H1 (cell line): ENCODE measurements at regions not wholly inside any gene's neighbourhood (a gene's known extent, or its start where the extent isn't known, plus 50 kb on each side); places are given as distances from the start of the nearest gene placed in this dataset.

Experiments
- CTCF ChIA-PET: fragments of 300-600 bp; sonication (Branson Sonifier 250); formaldehyde crosslinking; loops from one replicate; lab custom pipeline; 2021; ENCODE audit not compliant: partially characterized antibody; lab: Charles Lee
- POLR2A ChIA-PET: fragments of 300-600 bp; sonication (Branson Sonifier 250); formaldehyde crosslinking; loops from one replicate; lab custom pipeline; 2021; ENCODE audit warnings: inconsistent platforms; ENCODE audit not compliant: partially characterized antibody; lab: Charles Lee
- DNase-seq, 2 experiments: peaks; one replicate each; pipeline versions ENCODE4 v3.0.0 to v3.0.0-alpha.2; 2010 to 2022; ENCODE audit warnings: low spot score in 2 of 2, low read depth in 1 of 2, mixed read lengths in 1 of 2
- FAIRE-seq: peaks from 2 replicates; lab custom pipeline; 2011; peaks lifted over from hg19 to GRCh38; lab: Jason Lieb, UNC
- H2AFZ ChIP-seq: 2 replicates; pipeline ENCODE4 v1.8.1; 2012; ENCODE audit warnings: low read length, inconsistent platforms
- H2AK5ac ChIP-seq: 2 replicates; pipeline ENCODE4 v1.6.1; 2013; ENCODE audit warnings: low read depth, low read length
- H2BK120ac ChIP-seq: replicated peaks from 2 replicates; pipeline ENCODE3; 2013; ENCODE audit warnings: low read depth, low read length, inconsistent platforms
- H2BK12ac ChIP-seq: 2 replicates; pipeline ENCODE4 v1.6.1; 2013; ENCODE audit warnings: low read depth, low read length
- H2BK15ac ChIP-seq: 2 replicates; pipeline ENCODE4 v1.6.1; 2013; ENCODE audit warnings: low read length
- H2BK20ac ChIP-seq: 2 replicates; pipeline ENCODE4 v1.6.1; 2013; ENCODE audit warnings: low read length
- H2BK5ac ChIP-seq: 2 replicates; pipeline ENCODE4 v1.6.1; 2013; ENCODE audit warnings: low read depth, low read length
- H3K14ac ChIP-seq: 2 replicates; pipeline ENCODE4 v1.6.1; 2013; ENCODE audit warnings: inconsistent platforms; ENCODE audit not compliant: insufficient read length
- H3K18ac ChIP-seq: 2 replicates; pipeline ENCODE4 v1.6.1; 2013; ENCODE audit warnings: low read length; ENCODE audit errors: extremely low read depth
- H3K23ac ChIP-seq: 2 replicates; pipeline ENCODE4 v1.6.1; 2013; ENCODE audit warnings: inconsistent platforms; ENCODE audit not compliant: insufficient read length
- H3K23me2 ChIP-seq: 2 replicates; pipeline ENCODE4 v1.6.1; 2013; ENCODE audit warnings: low read depth, low read length
- H3K27ac ChIP-seq: 2 replicates; pipeline ENCODE4 v1.6.1; 2011; ENCODE audit warnings: low read depth, low read length, inconsistent platforms
- H3K27me3 ChIP-seq, 4 experiments: replicated peaks in 1 of 4; 1 replicate in 1 of 4; 2 replicates in 3 of 4; pipeline versions ENCODE4 v1.6.1 to v1.8.1; 2011 to 2013; ENCODE audit warnings: low read length in 3 of 4, mild to moderate bottlenecking in 3 of 4, inconsistent platforms in 2 of 4, mixed read lengths in 2 of 4, moderate library complexity in 1 of 4; ENCODE audit not compliant: control insufficient read depth in 3 of 4, insufficient read depth in 3 of 4; ENCODE audit errors: extremely low read depth in 1 of 4
- H3K36me3 ChIP-seq, 4 experiments: 2 replicates each; pipeline versions ENCODE4 v1.6.1 to v1.8.1; 2011 to 2013; ENCODE audit warnings: mild to moderate bottlenecking in 4 of 4, low read length in 3 of 4, moderate library complexity in 2 of 4, control low read depth in 1 of 4, inconsistent platforms in 1 of 4; ENCODE audit not compliant: insufficient read depth in 4 of 4, control insufficient read depth in 2 of 4
- H3K4ac ChIP-seq: replicated peaks from 2 replicates; pipeline ENCODE3; 2013; ENCODE audit warnings: low read length, low read depth, mixed read lengths, inconsistent platforms; ENCODE audit not compliant: insufficient read length
- H3K4me1 ChIP-seq, 4 experiments: replicated peaks in 1 of 4; 1 replicate in 1 of 4; 2 replicates in 3 of 4; pipeline versions ENCODE4 v1.6.1 to v1.8.1; 2011 to 2013; ENCODE audit warnings: low read length in 3 of 4, inconsistent platforms in 2 of 4, mixed read lengths in 1 of 4; ENCODE audit not compliant: insufficient read depth in 4 of 4, control insufficient read depth in 3 of 4
- H3K4me2 ChIP-seq, 2 experiments: 2 replicates each; pipeline versions ENCODE4 v1.6.1 to v1.8.1; 2011 to 2013; ENCODE audit warnings: low read depth in 2 of 2, low read length in 2 of 2, control low read depth in 1 of 2, inconsistent platforms in 1 of 2, mild to moderate bottlenecking in 1 of 2; ENCODE audit not compliant: insufficient read depth in 1 of 2
- H3K4me3 ChIP-seq, 4 experiments: fragments of 200-600, 300-600 bp in 1 of 4; sonication (generic), shearing (Covaris generic), sonication (Bioruptor Twin) in 1 of 4; 2 replicates each; pipeline versions ENCODE4 v1.5.1 to v1.8.1; 2011 to 2016; ENCODE audit warnings: low read length in 4 of 4, low read depth in 3 of 4, control low read depth in 2 of 4, inconsistent platforms in 2 of 4, mild to moderate bottlenecking in 2 of 4, mixed read lengths in 1 of 4, moderate library complexity in 1 of 4; ENCODE audit not compliant: insufficient read depth in 2 of 4; ENCODE audit errors: extremely low read depth in 1 of 4
- H3K56ac ChIP-seq: replicated peaks from 2 replicates; pipeline ENCODE3; 2013; ENCODE audit warnings: low read depth, mild to moderate bottlenecking, mixed read lengths, low read length, inconsistent platforms; ENCODE audit not compliant: insufficient read length
- H3K79me1 ChIP-seq: 2 replicates; pipeline ENCODE4 v1.6.1; 2013; ENCODE audit warnings: low read depth, low read length, control low read depth
- H3K79me2 ChIP-seq, 2 experiments: 2 replicates each; pipeline versions ENCODE4 v1.6.1 to v1.8.1; 2012 to 2013; ENCODE audit warnings: low read length in 2 of 2, mild to moderate bottlenecking in 2 of 2, inconsistent platforms in 1 of 2; ENCODE audit not compliant: insufficient read depth in 2 of 2, control insufficient read depth in 1 of 2
- H3K9ac ChIP-seq, 4 experiments: replicated peaks in 1 of 4; 1 replicate in 1 of 4; 2 replicates in 3 of 4; pipeline versions ENCODE4 v1.6.1 to v1.8.1; 2011 to 2013; ENCODE audit warnings: low read depth in 3 of 4, low read length in 3 of 4, control low read depth in 2 of 4, mild to moderate bottlenecking in 2 of 4, moderate library complexity in 2 of 4, inconsistent platforms in 1 of 4; ENCODE audit errors: extremely low read depth in 1 of 4
- H3K9me3 ChIP-seq, 2 experiments: 2 replicates each; pipeline versions ENCODE4 v1.6.1 to v1.8.1; 2012 to 2013; ENCODE audit warnings: mild to moderate bottlenecking in 2 of 2, moderate library complexity in 2 of 2, control low read depth in 1 of 2, inconsistent platforms in 1 of 2, low read depth in 1 of 2, low read length in 1 of 2, mixed read lengths in 1 of 2; ENCODE audit not compliant: insufficient read depth in 2 of 2
- H4K20me1 ChIP-seq, 2 experiments: replicated peaks in 1 of 2; 2 replicates each; pipeline versions ENCODE3 to v1.8.1; 2011 to 2013; ENCODE audit warnings: inconsistent platforms in 2 of 2, low read length in 2 of 2, mild to moderate bottlenecking in 1 of 2; ENCODE audit not compliant: insufficient read depth in 2 of 2, control insufficient read depth in 1 of 2
- H4K5ac ChIP-seq: 2 replicates; pipeline ENCODE4 v1.6.1; 2013; ENCODE audit warnings: low read length, low read depth, mixed read lengths, inconsistent platforms; ENCODE audit not compliant: insufficient read length
- H4K8ac ChIP-seq: 2 replicates; pipeline ENCODE4 v1.8.0; 2013; ENCODE audit warnings: mild to moderate bottlenecking, moderate library complexity, low read length, inconsistent platforms; ENCODE audit not compliant: insufficient read depth; ENCODE audit errors: extremely low read depth
- H4K91ac ChIP-seq: replicated peaks from 2 replicates; pipeline ENCODE3; 2013; ENCODE audit warnings: low read length, mixed read lengths, inconsistent platforms; ENCODE audit not compliant: insufficient read length
- GABPA ChIP-seq: IDR thresholded peaks from 2 replicates; pipeline ENCODE4 v1.6.1; 2011; ENCODE audit warnings: mild to moderate bottlenecking, low read length, moderate library complexity, borderline replicate concordance; ENCODE audit not compliant: insufficient read depth
- WGBS, 2 experiments: shearing (Covaris generic) in 1 of 2; methylation state at CpG; one replicate each; pipeline versions ENCODE4 v1.1.6 to v1.1.7; 2013 to 2015; ENCODE audit warnings: low lambda C conversion rate in 2 of 2, mixed read lengths in 2 of 2, inconsistent platforms in 1 of 2, low coverage in 1 of 2, missing lambda C conversion rate in 1 of 2; ENCODE audit not compliant: insufficient replicate concordance in 2 of 2, insufficient coverage in 1 of 2, insufficient read length in 1 of 2; ENCODE audit errors: extremely low coverage in 1 of 2, missing lambda C conversion rate in 1 of 2; 5-methylcytosine and 5-hydroxymethylcytosine counted together

- H3K79me1 ChIP-seq, result no peaks in the 10 kb centered on the region
- no peak overlapping the region for H3K4me2 ChIP-seq
- no peak overlapping the region for H3K27ac ChIP-seq
- CTCF ChIA-PET, result no interaction called here
- no peaks in the 10 kb centered on the region for H3K36me3 ChIP-seq
- H3K14ac ChIP-seq, result no peak overlapping the region
- no peaks in the 10 kb centered on the region for H3K27me3 ChIP-seq
- no peak for FAIRE-seq
- TF ChIP-seq GABPA, result no peak
- no peaks in the 10 kb centered on the region for H3K79me2 ChIP-seq
- H3K18ac ChIP-seq, result no peak overlapping the region
- H2BK5ac ChIP-seq, result no peak overlapping the region
- H3K56ac ChIP-seq, result no peak overlapping the region
- no peak for DNase-seq
- H4K91ac ChIP-seq, result no peak overlapping the region
- no peak overlapping the region for H4K5ac ChIP-seq
- no peaks in the 10 kb centered on the region for H4K20me1 ChIP-seq
- no peak overlapping the region for H2BK15ac ChIP-seq
- H4K8ac ChIP-seq, result no peak overlapping the region
- H3K4me1 ChIP-seq, result no peaks in the 10 kb centered on the region
- no peak overlapping the region for H2BK20ac ChIP-seq
- H3K23ac ChIP-seq, result no peak overlapping the region
- no peak overlapping the region for H3K4me3 ChIP-seq
- H3K23me2 ChIP-seq, result no peaks in the 10 kb centered on the region
- 93% methylated on average over 3 of the region's 3 CpGs; no CpG with 5 or more reads in 1 of the 2 experiments for WGBS, 2 experiments
- H3K4ac ChIP-seq, result no peak overlapping the region
- no peaks in the 10 kb centered on the region for H3K9me3 ChIP-seq
- H3K9ac ChIP-seq, result no peak overlapping the region
- POLR2A ChIA-PET, result no interaction called here
- H2AFZ ChIP-seq, result no peak overlapping the region
- H2AK5ac ChIP-seq, result no peak overlapping the region
- H2BK120ac ChIP-seq, result no peak overlapping the region
- H2BK12ac ChIP-seq, result no peak overlapping the region
Observed at GRCh38 chr2:83572400-83572799, 886.7 kb downstream of the SUCLG1 start.
